HG02943 (cell line): ENCODE measurements at regions not wholly inside any gene's neighbourhood (a gene's known extent, or its start where the extent isn't known, plus 50 kb on each side); places are given as distances from the start of the nearest gene placed in this dataset.

Experiments
- ATAC-seq: cut with Tn5 transposase; IDR thresholded peaks from one replicate; pipeline ENCODE4 v1.9.1; 2021; ENCODE audit warnings: mild to moderate bottlenecking, low read depth, moderate library complexity; ENCODE audit not compliant: unreplicated experiment

DNA sequence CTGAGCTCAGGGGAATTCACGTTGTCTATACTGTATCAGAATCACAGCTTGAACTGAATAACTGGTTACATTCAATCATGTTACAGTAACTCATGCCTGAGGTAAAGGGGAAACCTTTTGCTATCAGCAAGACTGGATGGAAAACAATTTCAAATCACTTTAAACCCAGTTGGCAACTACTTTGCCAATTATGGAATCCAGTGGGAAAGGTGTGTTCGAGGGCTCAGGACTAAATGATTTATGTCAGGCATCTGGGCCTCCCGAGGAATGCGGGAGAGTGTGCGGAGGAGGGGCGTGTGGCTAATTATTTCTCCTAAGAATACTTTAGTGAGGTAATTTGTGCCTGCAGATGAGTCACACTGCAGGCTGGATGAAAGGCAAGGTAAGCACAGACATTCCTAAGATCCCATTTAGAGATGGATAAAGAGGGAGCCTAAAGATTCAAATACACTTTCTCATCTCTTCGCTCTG, 100.1 kb downstream of the HRH4 start:
- no peak for ATAC-seq

- ATAC-seq: no peak
These were observed 101.0 kb downstream of the HRH4 start for GRCh38 chr18:24561369-24561965.

DNA sequence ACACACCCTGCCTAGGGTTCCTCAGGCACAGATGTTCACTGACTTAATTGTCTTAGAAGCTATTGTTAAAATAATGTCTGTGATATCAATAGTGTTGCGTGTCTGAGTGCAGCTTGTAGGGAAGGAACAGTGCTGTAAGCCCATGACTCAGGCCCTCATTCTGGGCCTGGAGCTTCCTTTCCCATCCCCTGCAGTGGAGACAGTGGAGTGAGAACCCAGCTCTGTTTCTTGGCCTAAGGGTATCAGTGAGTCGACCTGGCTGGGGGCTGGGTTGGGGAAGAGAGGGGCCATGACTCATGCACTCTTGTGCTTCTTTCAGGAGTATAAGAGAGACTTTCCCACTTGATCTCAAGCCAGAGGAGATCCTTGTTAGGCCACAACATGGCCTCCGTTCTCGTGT, 106.8 kb downstream of the HRH4 start:
- ATAC-seq: no peak

DNA sequence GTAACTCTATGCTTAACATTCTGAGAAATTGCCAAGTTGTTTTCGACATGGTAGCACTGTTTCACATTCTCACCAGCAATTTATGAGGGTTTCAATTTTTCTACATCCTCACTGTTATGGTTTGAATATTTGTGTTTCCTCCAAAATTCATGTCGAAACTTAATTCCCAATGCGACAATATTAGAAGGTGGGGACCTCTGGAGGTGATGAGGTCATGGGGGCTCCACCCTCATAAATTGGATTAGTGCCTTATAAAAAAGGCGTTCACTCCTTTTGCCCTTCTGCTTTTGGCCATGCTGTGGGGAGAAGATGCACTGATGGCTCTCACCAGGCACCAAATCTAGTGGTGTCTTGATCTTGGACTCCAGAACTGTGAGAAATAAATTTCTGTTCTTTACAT, 110.3 kb downstream of the HRH4 start:
- ATAC-seq: no peak

DNA sequence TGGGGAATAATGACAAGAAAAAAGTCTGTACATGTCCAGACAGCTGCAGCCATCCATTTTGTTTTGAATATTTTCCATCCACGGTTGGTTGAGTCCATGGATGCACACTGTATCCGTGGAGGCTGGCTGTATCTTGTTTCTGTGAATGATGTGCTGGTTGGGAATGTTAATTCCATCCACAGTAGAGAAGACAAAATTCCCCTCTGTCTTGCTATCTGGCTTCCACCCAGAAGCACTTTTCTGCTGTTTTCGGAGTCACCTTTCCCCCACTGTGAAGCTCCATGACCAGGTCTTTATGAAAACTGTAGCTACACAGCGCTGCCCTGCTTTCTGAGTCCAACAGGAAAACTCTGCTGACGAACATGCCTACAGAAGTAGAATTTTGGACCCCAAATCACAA, 122.3 kb downstream of the HRH4 start:
- no peak for ATAC-seq

GRCh38 chr18:24584205-24584604, 123.8 kb downstream of the HRH4 start:
- ATAC-seq: no peak

- no peak for ATAC-seq
These were observed 124.4 kb downstream of the HRH4 start for GRCh38 chr18:24584813-24585212.

DNA sequence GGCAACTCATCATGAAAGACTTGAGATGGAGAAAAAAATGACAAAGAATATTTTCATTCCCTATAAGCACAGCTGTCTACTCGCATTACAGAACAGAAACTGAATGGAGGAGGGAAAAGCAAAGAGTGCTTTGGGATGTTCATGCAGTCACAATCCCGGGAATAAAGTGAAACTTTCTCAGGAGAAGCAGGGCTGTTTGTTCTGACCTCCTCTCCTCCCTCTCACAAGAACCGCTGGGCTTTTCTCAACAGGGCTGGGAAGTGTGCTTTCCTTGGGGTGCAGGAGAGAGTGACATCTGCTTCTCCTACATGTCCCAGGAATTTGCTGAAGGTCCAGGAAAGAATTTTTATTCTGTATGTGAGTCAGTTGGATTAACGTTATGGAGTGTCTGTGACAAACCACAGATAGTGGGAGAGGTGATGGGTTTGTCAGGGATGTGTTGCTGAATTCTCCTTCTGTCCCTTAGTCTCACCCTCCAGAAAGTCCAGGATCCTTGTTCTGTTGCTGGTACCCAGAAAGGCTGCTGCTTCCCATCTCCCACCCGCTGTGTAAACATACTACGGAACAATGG, 125.6 kb downstream of the HRH4 start:
- ATAC-seq: no peak

- ATAC-seq: no peak
These were observed 126.4 kb downstream of the HRH4 start for GRCh38 chr18:24586662-24587360.

GRCh38 chr18:24588440-24588839, 128.0 kb downstream of the HRH4 start:
- no peak for ATAC-seq

GRCh38 chr18:24590946-24591345, 130.5 kb downstream of the HRH4 start:
- no peak for ATAC-seq

- ATAC-seq: no peak
These were observed 133.0 kb downstream of the HRH4 start for GRCh38 chr18:24593401-24593800.

- ATAC-seq: no peak
These were observed 133.4 kb downstream of the HRH4 start for GRCh38 chr18:24593886-24594285.

GRCh38 chr18:24595561-24596031, 135.2 kb downstream of the HRH4 start:
- ATAC-seq: no peak

- ATAC-seq: no peak
These were observed 139.7 kb downstream of the HRH4 start for GRCh38 chr18:24600076-24600654.

DNA sequence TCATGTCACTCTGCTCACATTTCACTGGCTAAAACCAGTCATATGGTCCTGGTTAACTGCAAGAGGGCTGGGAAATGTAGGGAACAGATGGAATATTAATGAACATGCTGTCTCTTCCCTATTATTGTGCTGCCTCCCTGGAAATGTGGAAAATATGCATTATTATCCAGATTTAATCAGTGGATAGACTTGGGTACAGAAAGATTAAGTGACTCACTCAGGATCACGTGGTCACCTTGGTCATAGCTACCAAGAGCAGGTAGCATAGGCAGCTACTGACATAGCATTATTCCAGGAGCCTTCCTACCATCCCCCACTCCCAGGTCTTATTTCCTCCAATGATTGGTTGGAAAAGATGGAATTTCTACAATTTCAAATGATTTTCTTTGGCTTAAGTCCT, 141.1 kb downstream of the HRH4 start:
- no peak for ATAC-seq

DNA sequence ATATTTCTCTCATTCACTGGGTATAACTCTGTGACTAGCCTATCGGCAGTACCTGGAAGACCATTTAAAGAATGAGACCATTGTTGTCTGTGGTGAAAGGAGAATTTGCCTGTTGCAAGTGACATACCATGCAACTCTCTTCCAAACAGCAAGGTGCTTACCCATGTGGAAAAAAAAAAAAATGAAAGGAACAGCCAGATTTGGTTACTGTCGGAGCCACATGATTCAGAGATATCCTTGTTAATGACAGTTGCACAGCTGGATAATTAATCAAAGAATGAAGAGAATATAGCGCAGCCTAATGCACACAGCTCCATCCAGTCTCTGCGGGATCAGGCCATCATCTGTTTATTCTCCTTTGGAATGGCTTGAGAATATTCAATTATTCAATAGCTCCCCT, 141.8 kb downstream of the HRH4 start:
- no peak for ATAC-seq

DNA sequence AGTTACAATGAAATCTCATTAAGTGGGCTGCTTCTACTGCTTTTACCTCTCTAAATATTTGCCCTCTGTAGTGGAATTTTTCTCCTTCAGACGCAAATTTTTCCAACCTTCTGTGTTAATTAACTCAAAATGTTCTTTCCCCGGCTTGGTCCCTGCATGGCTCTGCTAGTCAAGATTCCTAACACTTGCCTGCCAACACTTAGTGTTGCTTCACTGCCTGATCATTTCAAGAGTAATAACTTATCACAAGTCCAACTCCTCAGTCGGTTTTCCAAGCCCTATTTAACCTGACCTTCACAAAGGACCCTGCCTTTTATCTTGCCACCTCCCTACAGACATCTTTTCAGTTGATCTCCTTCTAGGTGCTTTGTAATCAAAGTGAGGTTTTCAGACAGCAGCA, 142.7 kb downstream of the HRH4 start:
- ATAC-seq: no peak

DNA sequence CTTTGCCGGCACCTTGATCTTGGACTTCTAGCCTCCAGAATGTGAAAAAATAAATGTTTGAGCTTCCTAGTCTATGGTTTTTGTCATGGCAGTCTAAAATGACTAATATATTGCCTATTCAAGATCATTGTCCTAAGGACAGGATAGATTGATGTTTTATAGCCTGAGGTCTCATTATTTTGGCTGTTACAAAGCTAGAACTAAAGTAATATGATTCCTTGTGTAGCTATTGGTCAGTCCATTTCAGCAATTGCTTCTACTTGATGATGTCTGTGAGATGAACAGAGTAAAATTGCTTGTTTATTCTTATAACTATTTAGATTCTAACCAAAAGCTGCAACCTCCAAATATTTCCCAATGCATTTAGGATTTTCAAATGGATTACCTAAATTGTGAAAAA, 145.0 kb downstream of the HRH4 start:
- ATAC-seq: no peak

- no peak for ATAC-seq
These were observed 148.8 kb downstream of the HRH4 start for GRCh38 chr18:24609254-24609653.

GRCh38 chr18:24611075-24611474, 150.6 kb downstream of the HRH4 start:
- ATAC-seq: no peak
